H1 (cell line): ENCODE measurements at regions not wholly inside any gene's neighbourhood (a gene's known extent, or its start where the extent isn't known, plus 50 kb on each side); places are given as distances from the start of the nearest gene placed in this dataset.

ENCODE experiments used
- ATF2 ChIP-seq: IDR thresholded peaks from 2 replicates; pipeline ENCODE4 v1.6.1; 2012; ENCODE audit warnings: low read length, inconsistent platforms

GRCh38 chr4:74570095-74570494 lies 125.2 kb downstream of the AREG start (continued):
- no peak for TF ChIP-seq ATF2
